HG03139 (cell line): ENCODE measurements at regions not wholly inside any gene's neighbourhood (a gene's known extent, or its start where the extent isn't known, plus 50 kb on each side); places are given as distances from the start of the nearest gene placed in this dataset.
A peak's percentile ranks its signal among the peaks of the same experiment; 100 is the strongest.
"Not testable (repeated sequence)": the region's sequence is repeated elsewhere in the genome, so short reads cannot be mapped to it uniquely, and the experiment has no call there.

Experiments
- ATAC-seq: cut with Tn5 transposase; IDR thresholded peaks from one replicate; pipeline ENCODE4 v1.9.1; 2021; ENCODE audit not compliant: unreplicated experiment

DNA sequence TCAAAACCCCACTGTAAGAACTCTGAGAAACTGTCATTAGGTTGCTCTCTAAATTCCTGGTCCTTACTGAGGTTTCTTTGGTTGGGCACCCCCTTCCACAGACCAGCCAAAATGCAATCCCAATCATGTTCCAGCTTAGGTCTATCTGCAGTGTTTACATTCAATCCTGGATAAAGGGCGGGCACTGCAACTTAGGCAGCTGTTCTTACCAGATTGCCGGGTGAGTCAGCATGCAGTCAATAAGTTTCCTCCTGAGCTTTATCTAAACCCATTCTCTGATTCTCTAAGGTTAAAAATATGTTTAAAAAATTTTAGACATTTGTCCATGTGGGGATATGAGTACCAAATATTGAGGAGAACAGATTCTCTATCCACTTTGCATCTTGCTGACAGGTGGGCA lies 197.8 kb downstream of the HAO1 start:
- no peak for ATAC-seq

DNA sequence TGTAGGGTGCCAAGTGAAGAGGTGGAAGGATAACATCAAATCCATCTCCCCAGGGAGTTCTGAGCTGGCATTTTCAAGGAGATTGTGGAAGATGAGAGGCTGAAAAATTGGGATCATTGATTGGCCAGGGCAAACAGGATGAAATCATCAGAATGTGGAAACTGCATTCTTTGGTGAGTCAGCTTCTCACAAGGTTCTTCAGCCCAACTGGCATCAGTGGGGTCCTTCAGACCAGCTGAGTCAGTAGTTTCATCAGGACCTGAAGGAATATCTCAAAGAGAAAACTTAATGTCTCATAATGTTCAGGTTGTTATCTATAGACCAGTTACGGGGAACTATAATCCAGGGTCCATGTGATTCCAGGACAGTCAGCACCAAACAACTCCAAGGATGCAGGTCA lies 195.8 kb downstream of the HAO1 start:
- ATAC-seq: no peak

- no peak for ATAC-seq
Observed at GRCh38 chr20:7748624-7749023, 191.6 kb downstream of the HAO1 start.

DNA sequence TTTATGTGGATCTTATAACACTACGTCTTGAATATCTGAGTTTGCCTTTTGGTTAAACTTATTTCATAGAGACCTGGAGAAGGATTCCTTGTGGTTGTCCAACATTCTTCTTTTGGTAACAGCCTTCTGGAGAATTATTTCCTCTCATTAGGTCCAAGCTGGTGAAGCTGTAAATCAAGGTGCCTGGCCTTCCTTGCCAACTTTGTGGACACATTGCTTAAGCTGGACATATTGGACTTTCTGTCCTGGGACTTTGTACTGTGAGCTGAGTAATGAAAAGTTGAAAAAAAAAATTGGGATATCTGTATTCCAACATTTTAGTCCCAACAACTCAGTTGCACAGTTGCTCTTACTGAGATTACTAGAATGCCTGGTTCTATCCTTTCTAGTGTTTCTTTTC lies 186.2 kb downstream of the HAO1 start:
- ATAC-seq: no peak

- no peak for ATAC-seq
Observed at GRCh38 chr20:7758406-7758805, 181.9 kb downstream of the HAO1 start.

GRCh38 chr20:7760247-7761031 lies 179.8 kb downstream of the HAO1 start:
- ATAC-seq: no peak

DNA sequence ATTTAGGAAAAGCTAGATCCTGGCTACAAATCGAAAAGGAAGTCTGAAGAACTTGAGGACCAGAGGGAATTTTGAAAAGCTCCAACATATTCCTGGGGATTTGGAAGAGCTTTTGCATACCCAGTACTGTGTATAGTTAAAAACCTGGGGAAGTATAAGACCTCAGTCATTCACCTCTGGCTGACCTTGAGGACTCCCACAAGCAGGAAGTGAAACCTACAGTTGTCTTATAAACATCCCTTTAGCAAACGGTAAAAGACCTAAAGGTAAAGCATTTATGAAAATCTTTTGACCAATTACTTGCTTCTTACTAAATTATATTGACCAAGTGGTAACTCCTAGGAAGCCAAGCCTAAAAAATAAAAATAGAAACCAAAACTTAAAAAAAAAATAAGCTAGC lies 175.0 kb downstream of the HAO1 start:
- peak; percentile 89 for ATAC-seq

DNA sequence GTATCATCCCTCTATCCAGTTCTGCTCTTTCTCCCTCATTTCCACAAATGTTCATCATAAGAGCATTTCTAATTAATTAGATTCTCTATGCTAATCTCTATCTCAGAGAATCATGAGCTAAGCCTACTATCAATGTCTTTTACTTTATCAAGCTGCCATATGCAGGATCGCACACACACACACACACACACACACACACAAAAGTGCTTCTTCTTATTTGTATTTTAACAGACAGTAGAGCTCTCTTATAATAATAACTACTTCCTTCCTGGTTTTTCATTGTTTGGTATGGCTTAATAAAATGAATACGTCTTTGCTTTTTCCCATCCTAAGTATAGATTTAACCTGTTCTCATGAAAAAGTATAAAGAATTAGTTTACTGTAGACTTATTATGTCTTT lies 170.2 kb downstream of the HAO1 start:
- ATAC-seq: no peak

- ATAC-seq: peak; percentile 98
Observed at GRCh38 chr20:7770578-7770977, 169.7 kb downstream of the HAO1 start.

DNA sequence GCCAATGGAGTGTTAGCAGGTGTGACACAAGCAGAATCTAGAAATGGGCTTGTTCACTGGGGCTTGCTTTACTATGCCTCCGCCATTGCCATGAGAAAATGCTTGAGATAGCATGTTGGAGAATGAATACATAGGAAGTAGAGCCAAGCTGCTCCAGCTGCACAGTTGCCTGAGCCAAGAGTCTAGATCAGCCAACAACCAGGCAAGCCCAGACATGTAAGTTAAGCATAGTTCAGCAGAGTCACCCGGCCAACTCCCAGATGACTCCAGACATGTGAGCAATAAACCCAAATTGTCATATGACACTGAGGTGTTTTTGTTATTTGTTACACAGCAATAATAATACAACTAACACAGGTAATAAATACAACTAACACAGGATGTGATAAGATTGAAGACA lies 167.9 kb downstream of the HAO1 start:
- ATAC-seq: no peak

- ATAC-seq: no peak
Observed at GRCh38 chr20:7773511-7773910, 166.7 kb downstream of the HAO1 start.

GRCh38 chr20:7775072-7775471 lies 165.2 kb downstream of the HAO1 start:
- no peak for ATAC-seq

DNA sequence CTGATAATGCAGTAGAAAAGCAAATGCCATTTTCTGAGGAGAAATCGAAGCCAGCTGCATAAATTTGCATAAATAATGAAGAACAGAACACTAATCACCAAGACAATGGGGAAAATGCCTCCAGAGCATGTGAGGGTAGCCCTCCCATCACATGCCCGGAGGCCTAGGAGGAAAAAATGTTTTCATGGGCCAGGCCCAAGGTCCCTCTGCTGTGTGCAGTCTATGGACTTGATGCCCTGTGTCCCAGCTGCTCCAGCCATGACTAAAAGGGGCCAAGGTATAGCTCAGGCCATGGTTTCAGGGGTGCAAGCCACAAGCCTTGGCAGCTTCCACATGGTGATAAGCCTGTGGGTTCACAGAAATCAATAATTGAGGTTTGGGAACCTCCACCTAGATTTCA lies 164.1 kb downstream of the HAO1 start:
- no peak for ATAC-seq

DNA sequence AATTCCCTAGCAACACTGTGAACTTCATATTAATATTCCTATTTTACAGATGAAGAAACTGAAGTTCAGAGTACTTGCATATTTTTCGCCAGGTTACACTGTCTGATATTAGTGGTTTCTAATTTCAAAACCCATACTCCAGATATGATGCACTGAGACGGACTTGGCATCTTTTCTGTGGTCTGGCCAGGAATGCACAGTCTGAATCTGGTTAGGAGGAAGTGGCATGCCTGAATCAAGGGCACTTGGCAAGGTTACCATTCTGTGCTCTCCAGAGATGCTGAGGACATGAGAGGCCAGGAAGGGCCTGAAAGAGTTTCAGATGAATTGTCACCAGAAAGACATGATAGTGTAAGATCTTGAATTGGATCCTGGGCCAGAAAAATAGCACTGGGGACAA lies 150.1 kb downstream of the HAO1 start:
- ATAC-seq: no peak

DNA sequence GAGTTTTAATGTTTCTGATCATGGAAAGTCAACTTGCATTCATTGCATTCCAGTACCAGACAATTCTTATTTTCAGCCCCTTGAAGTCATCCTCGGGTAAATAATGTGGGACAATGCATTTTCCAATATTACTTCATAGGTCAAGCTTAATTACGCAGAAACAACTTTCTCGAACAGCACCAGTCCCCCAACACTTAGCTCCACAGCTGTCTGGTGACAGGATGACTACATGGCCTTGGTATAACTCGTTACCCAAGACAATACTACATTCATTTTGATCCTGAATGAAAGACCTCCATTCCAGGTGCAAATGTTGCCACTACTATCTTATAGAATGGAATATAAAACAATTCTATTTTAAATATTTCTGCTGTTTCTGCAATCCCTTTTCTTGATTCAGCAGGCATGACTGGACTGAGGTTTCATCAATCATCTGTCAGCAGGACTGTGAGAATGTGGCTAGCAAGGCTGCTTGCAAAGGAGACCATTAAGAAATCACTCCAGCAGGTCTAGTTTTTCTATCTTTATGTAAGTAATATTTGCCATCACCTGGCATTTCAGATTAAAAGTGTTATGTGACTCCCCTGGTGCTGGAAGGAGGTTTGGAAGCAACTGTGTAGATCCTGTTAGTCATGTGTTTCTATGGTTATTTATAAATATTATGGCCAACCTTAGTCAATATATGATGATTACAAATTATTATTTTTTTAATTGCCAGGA lies 147.9 kb downstream of the HAO1 start:
- no peak for ATAC-seq

DNA sequence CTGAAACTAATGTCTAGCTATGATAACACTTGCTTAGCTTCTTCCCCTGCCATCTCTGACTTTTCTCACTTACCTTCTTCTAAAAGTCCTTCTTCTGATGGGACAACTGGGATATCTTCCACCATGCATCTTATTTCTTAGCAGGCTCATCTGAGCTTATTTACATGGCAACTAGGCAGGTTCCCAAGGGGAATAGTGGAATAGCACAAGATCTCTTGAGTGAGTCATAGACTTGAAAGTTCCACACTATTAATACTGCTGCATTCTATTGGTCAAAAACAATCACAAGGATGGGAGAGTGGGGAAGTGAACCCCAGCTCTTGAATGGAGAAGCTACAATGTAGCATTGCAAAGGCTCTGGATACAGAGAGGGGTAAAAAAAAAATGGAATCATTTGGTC lies 142.1 kb downstream of the HAO1 start:
- no peak for ATAC-seq

DNA sequence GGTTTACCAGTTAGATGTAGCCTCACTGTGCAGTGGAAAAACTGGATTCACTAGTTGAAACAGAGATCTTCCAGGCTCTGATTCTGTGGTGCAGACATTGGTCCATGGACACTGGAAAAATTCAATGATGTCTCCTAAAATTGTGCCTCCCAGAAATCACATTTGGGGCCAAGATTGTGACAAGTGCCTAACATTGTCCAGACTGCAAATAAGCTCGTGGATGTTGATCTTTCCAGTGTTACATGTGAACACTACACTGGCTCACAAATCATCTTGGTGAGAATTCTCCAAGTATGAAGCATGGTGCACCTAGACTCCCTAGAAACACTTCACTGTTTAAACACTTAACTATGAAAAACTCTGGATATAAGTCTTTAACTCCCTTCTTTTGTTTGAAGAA lies 140.4 kb downstream of the HAO1 start:
- ATAC-seq: no peak

- ATAC-seq: not testable (repeated sequence)
Observed at GRCh38 chr20:7803411-7804151, 136.7 kb downstream of the HAO1 start.

- no peak for ATAC-seq
Observed at GRCh38 chr20:7806831-7807230, 133.4 kb downstream of the HAO1 start.

DNA sequence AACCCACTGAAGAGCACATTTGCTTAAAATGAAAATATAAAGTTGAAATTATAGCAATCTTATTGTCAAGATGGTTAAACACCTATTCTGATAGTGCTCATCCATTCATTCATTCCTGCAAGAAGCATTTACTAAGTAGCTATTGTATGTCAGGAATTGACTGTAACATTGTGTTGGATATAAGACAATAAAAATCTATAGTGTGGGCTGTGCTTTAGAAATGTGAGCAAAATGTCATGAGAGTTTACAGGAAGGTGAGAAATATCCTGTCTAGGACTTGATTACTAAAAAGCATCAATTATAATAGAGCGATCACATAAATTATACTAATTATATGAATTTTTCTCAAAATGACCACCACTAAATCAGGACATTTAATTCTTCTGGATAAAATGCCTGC lies 123.0 kb downstream of the HAO1 start:
- ATAC-seq: no peak

DNA sequence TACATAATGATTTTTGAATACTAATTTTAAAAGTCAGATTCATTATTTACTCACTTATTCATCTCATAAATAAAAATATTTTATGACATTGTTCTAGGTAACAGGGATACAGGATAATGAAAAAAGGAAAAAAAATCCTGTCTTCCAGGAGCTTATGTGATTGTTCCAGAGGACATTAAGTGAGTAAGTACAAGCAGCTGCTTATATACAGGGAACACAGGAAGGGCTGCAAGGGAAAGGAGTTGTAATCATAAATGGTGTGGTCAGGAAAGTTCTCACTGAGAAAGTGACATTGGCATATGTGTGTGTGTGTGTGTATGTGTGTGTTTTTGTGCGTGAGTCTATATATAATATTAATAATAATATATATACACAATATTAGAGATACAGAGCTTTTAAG lies 121.8 kb downstream of the HAO1 start:
- ATAC-seq: no peak

- no peak for ATAC-seq
Observed at GRCh38 chr20:7820897-7821296, 119.4 kb downstream of the HAO1 start.
